ENCODE measurements at regions not wholly inside any gene's neighbourhood (a gene's known extent, or its start where the extent isn't known, plus 50 kb on each side); places are given as distances from the start of the nearest gene placed in this dataset.

- 94% methylated on average over 1 of the region's 1 CpG for WGBS
- no peak for DNase-seq
- no peak overlapping the region for H3K4me3 ChIP-seq (ENCODE audit: low read length)
- intact Hi-C loops (cut with DNase I), result no loop called here
- H3K27ac ChIP-seq (ENCODE audit: low read length), result no peak overlapping the region
- H3K9me3 ChIP-seq (ENCODE audit: control insufficient read depth, low read length), result no peaks in the 10 kb centered on the region
- no peaks in the 10 kb centered on the region for H3K27me3 ChIP-seq (ENCODE audit: control insufficient read depth, insufficient read depth)
- no peak for ATAC-seq
- no peaks in the 10 kb centered on the region for H3K4me1 ChIP-seq (ENCODE audit: control insufficient read depth, insufficient read depth, low read length)
These were observed 420.4 kb upstream of the JAG1 start for GRCh38 chr20:11094196-11094595.

DNA sequence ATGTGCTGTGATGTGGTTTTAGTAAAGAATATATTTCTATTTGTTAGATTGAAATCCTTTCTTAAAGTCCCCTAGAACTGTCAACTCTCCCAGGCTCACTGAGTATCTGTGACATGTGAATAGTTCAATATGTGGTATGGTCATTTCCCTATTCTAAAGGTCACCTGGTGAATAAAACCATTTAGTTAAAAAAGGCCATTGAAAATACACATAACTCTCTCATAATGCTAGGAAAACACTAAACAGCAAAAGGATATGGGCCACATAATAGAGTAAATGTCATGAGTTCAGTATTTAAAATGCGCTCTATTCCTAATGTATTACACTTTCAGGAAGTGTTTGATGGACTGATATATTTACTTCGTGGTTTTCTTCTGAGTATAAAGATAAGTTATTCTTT is 420.9 kb upstream of the JAG1 start:
- WGBS, result 50% methylated on average over 2 of the region's 2 CpGs
- intact Hi-C loops (cut with DNase I), result no loop called here
- no peak for DNase-seq
- H3K4me1 ChIP-seq (ENCODE audit: control insufficient read depth, insufficient read depth, low read length), result no peaks in the 10 kb centered on the region
- H3K9me3 ChIP-seq (ENCODE audit: control insufficient read depth, low read length), result no peaks in the 10 kb centered on the region
- no peaks in the 10 kb centered on the region for H3K27me3 ChIP-seq (ENCODE audit: control insufficient read depth, insufficient read depth)
- no peak for ATAC-seq
- H3K4me3 ChIP-seq (ENCODE audit: low read length), result no peak overlapping the region
- no peak overlapping the region for H3K27ac ChIP-seq (ENCODE audit: low read length)

- Histone ChIP-seq H3K4me3 (ENCODE audit: low read length) (no peak overlapping the region), H3K4me1 (ENCODE audit: control insufficient read depth, insufficient read depth, low read length) (no peaks in the 10 kb centered on the region), H3K27ac (ENCODE audit: low read length) (no peak overlapping the region), H3K9me3 (ENCODE audit: control insufficient read depth, low read length) (no peaks in the 10 kb centered on the region), H3K27me3 (ENCODE audit: control insufficient read depth, insufficient read depth) (no peaks in the 10 kb centered on the region)
- DNase-seq (no peak), ATAC-seq (no peak)
- 38% methylated on average over 1 of the region's 1 CpG for WGBS
- intact Hi-C loops (cut with DNase I), result no loop called here
These were observed 425.1 kb upstream of the JAG1 start for GRCh38 chr20:11098888-11099287.

DNA sequence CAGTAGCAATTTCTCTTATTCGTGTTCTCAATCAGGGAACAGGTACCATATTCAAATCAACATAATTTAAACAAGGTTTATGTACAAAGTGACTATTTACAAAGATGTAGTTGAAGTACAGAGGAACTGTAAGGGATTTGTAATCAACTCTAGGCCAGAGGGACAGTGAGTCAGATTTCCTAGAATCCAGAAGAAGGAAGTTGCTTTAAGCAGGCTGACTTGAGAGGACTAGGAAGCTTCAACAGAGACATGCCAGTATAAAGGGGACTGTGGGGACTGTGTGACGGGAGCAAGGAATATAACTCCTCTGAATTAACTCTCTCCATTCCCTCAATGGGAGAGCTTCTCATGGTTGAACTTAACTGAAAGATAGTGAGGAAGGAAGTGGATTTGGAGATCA is 427.4 kb upstream of the JAG1 start:
- Histone ChIP-seq H3K4me3 (ENCODE audit: low read length) (no peak overlapping the region), H3K27me3 (ENCODE audit: control insufficient read depth, insufficient read depth) (no peaks in the 10 kb centered on the region), H3K27ac (ENCODE audit: low read length) (no peak overlapping the region), H3K4me1 (ENCODE audit: control insufficient read depth, insufficient read depth, low read length) (no peaks in the 10 kb centered on the region), H3K9me3 (ENCODE audit: control insufficient read depth, low read length) (no peaks in the 10 kb centered on the region)
- DNase-seq, result no peak
- intact Hi-C loops (cut with DNase I), result no loop called here
- peak in 1 of 2 donors; percentile 43 for ATAC-seq
- 66% methylated on average over 2 of the region's 2 CpGs for WGBS

DNA sequence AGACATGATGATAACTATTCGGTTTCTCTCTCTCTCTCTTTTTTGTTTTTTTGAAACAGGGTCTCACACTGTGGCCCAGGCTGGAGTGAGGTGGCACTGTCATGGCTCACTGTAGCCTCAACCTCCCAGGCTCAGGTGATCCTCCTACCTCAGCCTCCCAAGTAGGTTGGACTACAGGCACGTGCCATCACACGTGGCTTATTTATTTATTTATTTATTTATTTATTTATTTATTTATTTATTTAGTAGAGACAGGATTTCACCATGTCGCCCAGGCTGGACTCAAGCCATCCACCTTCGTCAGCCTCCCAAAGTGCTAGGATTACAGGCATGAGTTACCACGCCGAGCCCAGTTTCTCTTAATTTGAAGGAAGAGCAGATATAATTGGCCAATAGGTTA is 427.9 kb upstream of the JAG1 start:
- intact Hi-C loops (cut with DNase I), result no loop called here
- ATAC-seq (no peak), DNase-seq (no peak)
- 94% methylated on average over 7 of the region's 7 CpGs for WGBS
- peaks cover 1% of the 10 kb centered on the region for H3K4me1 ChIP-seq (ENCODE audit: control insufficient read depth, insufficient read depth, low read length)
- no peaks in the 10 kb centered on the region for H3K9me3 ChIP-seq (ENCODE audit: control insufficient read depth, low read length)
- H3K27ac ChIP-seq (ENCODE audit: low read length), result no peak overlapping the region
- H3K27me3 ChIP-seq (ENCODE audit: control insufficient read depth, insufficient read depth), result no peaks in the 10 kb centered on the region
- no peak overlapping the region for H3K4me3 ChIP-seq (ENCODE audit: low read length)

- intact Hi-C loops (cut with DNase I), result no loop called here
- ATAC-seq, result no peak
- WGBS, result 94% methylated on average over 1 of the region's 1 CpG
These were observed 430.1 kb upstream of the JAG1 start for GRCh38 chr20:11103866-11104265.

GRCh38 chr20:11108102-11108810 is 434.5 kb upstream of the JAG1 start:
- DNase-seq (peak; percentile 40 to 61 (median 51)), ATAC-seq (peak; percentile 86 to 97)
- H3K27ac ChIP-seq (ENCODE audit: low read length), result no peak overlapping the region
- peaks cover 3% of the 10 kb centered on the region for H3K4me1 ChIP-seq (ENCODE audit: control insufficient read depth, insufficient read depth, low read length)
- no peaks in the 10 kb centered on the region for H3K9me3 ChIP-seq (ENCODE audit: control insufficient read depth, low read length)
- intact Hi-C loops (cut with DNase I), result no loop called here
- H3K4me3 ChIP-seq (ENCODE audit: low read length), result no peak overlapping the region
- 34% methylated on average over 4 of the region's 4 CpGs for WGBS
- no peaks in the 10 kb centered on the region for H3K27me3 ChIP-seq (ENCODE audit: control insufficient read depth, insufficient read depth)

More at GRCh38 chr20:11103866-11104265, 430.1 kb upstream of the JAG1 start:
- peaks cover 3% of the 10 kb centered on the region for H3K4me1 ChIP-seq (ENCODE audit: control insufficient read depth, insufficient read depth, low read length)
- no peaks in the 10 kb centered on the region for H3K27me3 ChIP-seq (ENCODE audit: control insufficient read depth, insufficient read depth)
- no peak for DNase-seq
- H3K4me3 ChIP-seq (ENCODE audit: low read length), result no peak overlapping the region
- no peak overlapping the region for H3K27ac ChIP-seq (ENCODE audit: low read length)
- H3K9me3 ChIP-seq (ENCODE audit: control insufficient read depth, low read length), result no peaks in the 10 kb centered on the region

GRCh38 chr20:11110535-11110934 is 436.7 kb upstream of the JAG1 start:
- WGBS, result 79% methylated on average over 4 of the region's 4 CpGs
- intact Hi-C loops (cut with DNase I), result no loop called here
- ATAC-seq (no peak), DNase-seq (no peak)
- H3K9me3 ChIP-seq (ENCODE audit: control insufficient read depth, low read length), result no peaks in the 10 kb centered on the region
- H3K4me1 ChIP-seq (ENCODE audit: control insufficient read depth, insufficient read depth, low read length), result peaks cover 3% of the 10 kb centered on the region
- no peak overlapping the region for H3K27ac ChIP-seq (ENCODE audit: low read length)
- H3K27me3 ChIP-seq (ENCODE audit: control insufficient read depth, insufficient read depth), result no peaks in the 10 kb centered on the region
- no peak overlapping the region for H3K4me3 ChIP-seq (ENCODE audit: low read length)

- WGBS, result 90% methylated on average over 2 of the region's 2 CpGs
- DNase-seq, result no peak
- Histone ChIP-seq H3K4me3 (ENCODE audit: low read length) (no peak overlapping the region), H3K27me3 (ENCODE audit: control insufficient read depth, insufficient read depth) (no peaks in the 10 kb centered on the region), H3K4me1 (ENCODE audit: control insufficient read depth, insufficient read depth, low read length) (peaks cover 3% of the 10 kb centered on the region), H3K27ac (ENCODE audit: low read length) (no peak overlapping the region), H3K9me3 (ENCODE audit: control insufficient read depth, low read length) (no peaks in the 10 kb centered on the region)
- no peak for ATAC-seq
- intact Hi-C loops (cut with DNase I), result no loop called here
These were observed 437.4 kb upstream of the JAG1 start for GRCh38 chr20:11111191-11111590.

GRCh38 chr20:11112832-11113231 is 439.0 kb upstream of the JAG1 start:
- intact Hi-C loops (cut with DNase I), result no loop called here
- WGBS, result 93% methylated on average over 2 of the region's 2 CpGs
- ATAC-seq, result no peak
- DNase-seq, result no peak
- Histone ChIP-seq H3K4me3 (ENCODE audit: low read length) (no peak overlapping the region), H3K27ac (ENCODE audit: low read length) (no peak overlapping the region), H3K4me1 (ENCODE audit: control insufficient read depth, insufficient read depth, low read length) (peaks cover 2% of the 10 kb centered on the region), H3K27me3 (ENCODE audit: control insufficient read depth, insufficient read depth) (no peaks in the 10 kb centered on the region), H3K9me3 (ENCODE audit: control insufficient read depth, low read length) (no peaks in the 10 kb centered on the region)

DNA sequence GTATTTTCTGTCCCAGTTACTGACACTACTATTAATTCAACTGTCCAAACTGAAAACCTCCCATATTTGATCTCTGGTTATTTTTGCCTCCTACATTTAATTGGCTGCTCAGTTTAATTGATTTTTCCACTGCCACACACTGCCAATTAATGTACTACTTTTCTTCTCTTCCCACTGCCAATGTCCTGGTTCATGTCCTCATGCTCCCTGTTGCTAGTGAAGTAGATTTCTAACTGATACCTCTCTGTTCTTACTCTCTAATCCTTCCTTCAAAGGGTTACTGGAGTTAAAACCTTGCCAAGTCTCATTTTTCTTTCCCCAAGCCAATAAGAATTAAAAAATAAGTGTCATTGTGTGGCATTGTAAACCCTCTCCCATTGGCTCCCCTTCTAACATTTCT is 440.6 kb upstream of the JAG1 start:
- Histone ChIP-seq H3K27ac (ENCODE audit: low read length) (no peak overlapping the region), H3K4me3 (ENCODE audit: low read length) (no peak overlapping the region), H3K4me1 (ENCODE audit: control insufficient read depth, insufficient read depth, low read length) (no peaks in the 10 kb centered on the region), H3K9me3 (ENCODE audit: control insufficient read depth, low read length) (no peaks in the 10 kb centered on the region), H3K27me3 (ENCODE audit: control insufficient read depth, insufficient read depth) (no peaks in the 10 kb centered on the region)
- ATAC-seq, result no peak
- no peak for DNase-seq
- intact Hi-C loops (cut with DNase I), result no loop called here

All from right cardiac atrium (tissue), 5 donors.